Activated CD4-positive, CD25-positive, alpha-beta regulatory T cell treated with anti-CD3 and anti-CD28 coated beads, Interleukin-2, amount 50 U/mL, for 24 hours (primary cell): ENCODE measurements at regions not wholly inside any gene's neighbourhood (a gene's known extent, or its start where the extent isn't known, plus 50 kb on each side); places are given as distances from the start of the nearest gene placed in this dataset.

ENCODE experiments used
- ATAC-seq, 2 donors: fragments of 150-1000 bp; cut with Tn5 transposase; one replicate each; pipeline ENCODE4 v1.10.0; 2021; ENCODE audit warnings: mild to moderate bottlenecking in 1 of 2, moderate library complexity in 1 of 2

DNA sequence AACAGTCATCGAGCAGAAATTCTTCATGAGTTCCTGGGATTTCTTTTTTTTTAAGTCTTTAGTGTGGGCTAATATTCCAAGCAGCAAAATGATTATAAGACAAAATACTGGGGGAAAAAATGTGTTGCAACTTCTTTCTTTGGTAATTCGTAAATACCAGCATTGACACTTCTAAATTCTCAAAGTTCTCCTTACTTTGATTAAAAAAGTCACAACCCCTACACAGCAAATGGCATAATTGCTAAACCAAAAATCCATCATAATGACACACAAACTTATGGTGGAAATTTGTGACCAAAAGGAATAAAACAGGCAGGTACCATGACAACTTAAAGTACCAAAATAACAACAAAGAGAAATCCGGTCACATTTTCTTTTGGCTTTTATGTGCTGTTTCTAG, 585.2 kb upstream of the PKN2 start:
- ATAC-seq = no peak

DNA sequence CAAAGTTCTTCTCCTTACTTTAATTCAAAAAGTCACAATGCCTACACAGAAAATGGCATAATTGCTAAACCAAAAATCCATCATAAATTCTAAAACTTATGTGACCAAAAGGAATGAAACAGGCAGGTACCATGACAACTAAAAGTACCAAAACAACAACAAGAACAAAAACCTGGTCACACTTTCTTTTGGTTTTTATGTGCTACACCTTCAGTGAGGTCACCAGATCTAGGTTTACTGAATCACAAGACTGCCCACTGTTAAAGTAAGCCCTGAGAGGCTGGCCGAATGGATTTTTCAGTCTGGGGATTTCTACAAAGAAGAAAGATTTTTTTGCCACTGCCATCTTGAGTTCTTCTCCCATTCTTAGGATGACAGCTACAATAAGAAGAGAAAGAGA, 583.0 kb upstream of the PKN2 start:
- no peak for ATAC-seq

- ATAC-seq = no peak
These were observed 579.8 kb upstream of the PKN2 start for GRCh38 chr1:88104236-88104635.

- ATAC-seq = no peak
These were observed 579.2 kb upstream of the PKN2 start for GRCh38 chr1:88104886-88105285.

DNA sequence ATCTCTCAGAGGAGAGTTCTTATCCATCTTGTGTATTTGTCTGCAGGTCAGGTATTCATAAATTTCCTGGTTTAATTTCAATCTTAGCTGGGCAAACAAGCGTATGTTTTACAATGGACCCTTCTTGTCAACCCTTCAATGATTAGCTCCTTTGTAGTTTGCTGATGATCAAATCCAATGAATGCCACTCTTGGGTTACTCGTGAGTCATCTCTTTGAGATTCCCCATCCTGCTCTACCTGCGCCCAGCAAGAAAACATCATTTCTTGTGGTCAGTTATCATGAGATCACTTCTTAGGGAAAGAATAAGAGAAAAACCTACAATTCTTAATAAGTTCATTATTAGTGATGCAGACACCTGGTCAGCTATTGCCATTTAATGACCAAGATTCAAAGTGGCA, 572.3 kb upstream of the PKN2 start:
- no peak for ATAC-seq

DNA sequence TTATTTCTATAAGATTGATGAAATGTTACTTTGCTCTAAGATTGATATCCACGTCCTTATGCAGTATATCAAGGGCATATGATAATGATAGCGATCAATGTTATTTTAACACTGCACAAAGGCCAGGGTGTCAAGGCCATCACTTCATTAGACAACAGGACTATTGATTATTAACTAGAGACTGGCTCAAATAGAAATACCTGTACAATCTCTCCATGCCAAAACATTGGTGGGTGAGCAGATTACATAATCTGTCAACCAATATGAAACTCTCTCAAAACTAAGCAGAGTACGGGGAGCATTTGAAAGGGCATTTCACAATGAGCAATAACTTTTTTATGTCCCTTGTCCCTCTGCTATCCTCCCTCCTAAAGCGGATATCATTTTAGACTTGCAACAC, 566.5 kb upstream of the PKN2 start:
- no peak for ATAC-seq

- ATAC-seq = no peak
These were observed 565.8 kb upstream of the PKN2 start for GRCh38 chr1:88118176-88118845.

DNA sequence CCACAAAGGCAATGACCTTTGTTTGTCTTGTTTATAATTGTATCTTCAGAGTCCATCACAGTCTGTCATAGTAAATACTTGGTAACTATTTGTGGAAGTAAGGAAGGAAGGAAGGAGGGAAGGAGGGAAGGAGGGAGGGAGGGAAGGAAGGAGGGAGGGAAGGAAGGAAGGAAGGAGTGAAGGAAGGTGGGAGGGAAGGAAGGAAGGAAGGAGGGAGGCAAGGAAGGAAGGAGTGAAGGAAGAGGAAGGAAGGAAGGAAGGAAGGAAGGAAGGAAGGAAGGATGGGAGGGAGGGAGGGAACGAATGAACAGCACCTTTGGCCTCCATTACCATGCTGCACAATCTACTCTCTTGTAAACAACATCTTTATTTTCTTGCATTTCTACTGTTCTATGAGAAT, 559.5 kb upstream of the PKN2 start:
- ATAC-seq = no peak

GRCh38 chr1:88126467-88126866, 557.6 kb upstream of the PKN2 start:
- ATAC-seq = no peak

DNA sequence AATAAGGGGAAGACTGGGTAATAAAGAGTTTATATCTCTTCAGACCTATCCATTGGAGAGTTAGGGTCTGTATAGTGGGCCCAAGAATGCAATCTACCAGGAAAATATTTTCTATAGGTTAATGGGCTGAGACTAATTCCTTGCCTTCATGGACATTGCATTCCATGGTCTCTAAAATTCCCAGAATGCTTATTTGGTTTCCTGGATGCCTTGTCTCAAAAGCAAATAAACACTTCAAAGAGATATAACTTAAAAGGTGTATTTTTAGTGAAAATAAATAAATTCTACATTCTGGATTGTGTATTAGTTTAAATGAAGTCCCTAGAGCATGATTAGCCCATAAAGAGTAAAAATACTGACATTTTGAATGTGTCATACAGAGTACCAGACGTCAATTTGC, 550.1 kb upstream of the PKN2 start:
- ATAC-seq = no peak

GRCh38 chr1:88134983-88135921, 548.8 kb upstream of the PKN2 start:
- no peak for ATAC-seq

DNA sequence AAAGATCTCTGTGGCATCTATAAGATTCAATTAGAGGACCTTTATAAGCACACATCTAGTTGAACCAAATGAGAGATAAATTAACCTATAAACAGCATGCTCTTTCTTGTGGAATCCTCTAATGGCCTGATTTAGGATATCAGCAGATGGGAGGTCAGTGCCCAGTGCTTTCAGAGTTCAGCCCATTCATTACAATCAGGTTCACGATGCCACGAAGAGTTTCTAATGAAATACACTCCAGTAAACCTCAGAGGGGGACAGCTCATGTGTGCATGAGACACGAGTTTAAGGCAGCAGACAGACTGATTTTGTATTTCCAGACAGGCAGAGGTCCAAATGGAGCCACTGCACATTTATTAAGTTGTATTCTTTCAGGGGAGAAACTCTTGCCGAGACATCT, 544.4 kb upstream of the PKN2 start:
- ATAC-seq = no peak

- no peak for ATAC-seq
These were observed 543.7 kb upstream of the PKN2 start for GRCh38 chr1:88140325-88140724.

DNA sequence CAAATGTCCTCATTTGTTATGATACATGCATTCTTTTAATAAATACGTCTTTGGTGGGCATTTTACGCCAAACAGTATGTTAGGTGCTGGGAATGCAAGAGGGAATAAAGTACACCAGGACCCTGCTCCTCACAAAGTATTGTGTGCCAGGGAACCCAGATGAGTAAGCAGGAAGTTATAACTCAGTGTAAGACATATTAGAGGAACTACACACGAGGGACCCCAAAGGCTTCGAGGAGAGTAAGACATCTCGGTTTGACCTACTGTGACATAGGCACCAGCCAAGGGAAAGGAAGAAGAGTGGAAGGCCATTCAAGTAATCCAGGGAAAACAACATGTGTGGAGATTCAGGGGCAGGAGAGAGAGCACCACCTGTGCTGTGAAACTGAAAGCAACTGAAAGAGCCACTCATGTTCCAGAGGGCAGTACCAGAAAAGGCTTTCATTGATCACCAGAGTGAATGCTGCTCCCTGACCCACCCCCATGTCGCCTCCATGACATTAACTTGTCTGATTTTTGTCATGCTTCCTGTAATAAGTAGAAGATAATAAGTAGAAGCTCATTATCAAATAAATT, 542.5 kb upstream of the PKN2 start:
- ATAC-seq = no peak

DNA sequence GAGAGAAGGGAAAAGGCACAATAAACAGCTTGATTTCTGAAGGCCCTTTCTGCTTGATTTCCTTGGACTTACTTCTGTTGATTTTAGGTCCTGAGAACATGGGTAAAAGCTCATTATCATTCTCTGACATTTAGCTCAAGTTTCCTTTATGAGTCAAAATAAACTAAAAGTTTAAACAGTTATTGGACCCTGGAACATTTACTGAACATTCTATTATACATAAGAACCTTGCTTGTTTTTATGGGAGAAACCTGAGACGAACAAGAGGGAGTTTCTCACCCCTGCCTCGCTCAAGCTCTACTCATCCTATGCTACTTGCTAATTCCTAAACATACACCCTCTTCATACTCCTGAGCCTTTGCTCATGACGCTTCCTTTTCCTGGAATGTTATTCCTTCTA, 538.3 kb upstream of the PKN2 start:
- ATAC-seq = no peak

GRCh38 chr1:88149686-88150085, 534.4 kb upstream of the PKN2 start:
- no peak for ATAC-seq

DNA sequence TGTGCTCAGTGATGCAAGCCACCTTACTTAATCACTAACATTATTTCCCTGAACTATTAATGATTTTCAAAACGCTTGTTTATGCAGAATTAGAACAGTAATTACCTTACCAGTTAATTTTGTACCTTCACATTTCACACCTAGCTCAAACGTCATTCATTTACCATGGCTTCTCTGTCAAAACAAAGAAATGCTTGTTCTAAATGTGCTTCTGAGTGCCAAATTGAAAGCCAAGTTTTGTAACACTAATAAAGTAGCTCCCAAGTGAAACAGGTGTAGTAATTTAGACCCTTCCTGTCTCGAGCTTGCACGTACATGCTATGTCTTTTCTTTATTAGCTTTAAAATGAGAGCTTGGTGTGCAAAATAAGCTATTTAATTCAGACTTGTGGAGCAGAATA, 533.7 kb upstream of the PKN2 start:
- no peak for ATAC-seq

GRCh38 chr1:88163187-88163586, 520.9 kb upstream of the PKN2 start:
- no peak for ATAC-seq

DNA sequence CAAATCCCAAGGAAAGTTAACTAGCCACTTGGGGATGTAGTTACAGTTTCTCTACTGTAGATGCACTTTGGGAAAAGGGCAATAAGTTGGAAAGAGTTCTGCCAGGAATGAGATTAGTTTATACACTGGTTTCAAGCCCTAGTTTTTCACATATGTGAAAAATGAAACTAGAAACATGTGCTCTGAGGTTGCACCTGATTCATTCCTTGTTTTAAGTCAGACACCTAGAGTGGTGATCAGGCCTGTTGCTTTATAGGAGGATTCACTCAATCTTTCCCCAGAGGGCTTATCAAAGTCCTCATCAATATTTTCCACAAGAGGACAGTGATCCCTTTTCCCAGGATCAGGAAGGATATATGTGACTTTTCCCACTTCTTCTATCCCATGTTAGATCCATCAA, 515.9 kb upstream of the PKN2 start:
- no peak for ATAC-seq

DNA sequence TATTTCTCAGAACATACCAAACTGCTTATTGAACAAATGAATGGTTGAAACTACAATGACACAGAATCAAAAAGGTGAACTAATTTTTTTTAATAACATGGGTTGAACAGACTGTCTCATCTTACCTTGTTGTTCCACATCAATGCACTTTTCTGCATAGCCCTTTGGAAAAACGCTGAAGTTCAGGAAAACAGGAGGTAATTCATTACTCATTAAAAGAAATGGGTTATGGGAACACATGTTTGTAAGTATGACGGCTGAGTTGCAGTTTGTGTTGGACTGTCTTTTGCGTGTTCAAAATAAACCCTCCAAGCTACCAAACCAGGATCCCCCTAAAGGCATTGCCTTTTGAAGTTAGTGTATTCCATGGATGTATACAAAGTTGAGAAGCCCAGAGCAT, 514.9 kb upstream of the PKN2 start:
- ATAC-seq = no peak

DNA sequence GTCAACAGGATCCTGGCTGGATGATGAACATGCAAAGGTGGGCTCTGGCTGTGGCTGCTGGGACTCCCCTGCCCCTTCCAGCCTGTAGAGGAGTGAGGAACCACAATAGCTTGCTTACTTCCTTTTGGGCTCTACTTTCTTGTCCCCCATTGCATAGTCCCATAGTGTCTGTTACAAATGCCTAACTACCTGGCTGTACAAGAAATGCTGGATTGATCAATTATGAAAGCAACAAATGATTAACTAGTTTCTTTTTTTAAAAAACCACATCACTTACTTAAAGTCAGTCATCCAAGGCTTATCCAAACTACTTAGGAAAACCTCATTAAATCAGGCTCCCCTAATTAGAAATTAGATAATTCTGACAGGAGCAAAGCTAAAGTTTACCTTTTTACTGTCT, 514.1 kb upstream of the PKN2 start:
- ATAC-seq = no peak

GRCh38 chr1:88175120-88175630, 508.9 kb upstream of the PKN2 start:
- no peak for ATAC-seq

DNA sequence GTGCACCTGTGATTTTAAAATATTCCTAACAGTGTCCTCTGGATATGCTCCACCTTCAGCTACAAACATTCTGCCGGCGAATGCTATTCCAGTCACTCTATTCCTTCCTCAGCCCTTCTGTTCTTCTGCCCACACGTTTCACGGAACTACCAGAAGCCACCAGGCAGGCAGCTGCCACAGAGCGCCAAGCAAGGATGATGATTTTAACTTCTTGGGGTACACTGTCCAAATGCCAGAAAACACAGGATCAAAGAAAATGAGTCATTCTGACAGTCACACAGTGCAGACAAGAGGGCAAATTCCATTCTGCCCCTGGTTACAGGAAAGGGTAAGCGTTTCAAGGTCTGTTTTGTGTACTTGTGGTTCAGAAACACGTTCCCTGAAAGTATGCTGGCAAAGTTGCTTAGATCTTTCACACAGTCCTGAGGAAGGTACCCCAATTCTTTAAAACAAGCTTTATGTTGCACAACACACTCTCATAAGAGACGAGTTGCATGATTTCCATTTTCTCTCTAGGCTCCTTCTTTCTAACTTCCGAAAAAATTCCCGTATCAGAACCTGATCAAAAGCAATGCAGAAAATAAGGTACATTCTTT, 508.3 kb upstream of the PKN2 start:
- ATAC-seq = no peak
